Panc1 (cell line): ENCODE measurements at regions not wholly inside any gene's neighbourhood (a gene's known extent, or its start where the extent isn't known, plus 50 kb on each side); places are given as distances from the start of the nearest gene placed in this dataset.

Experiments
- ATAC-seq: fragments of 200-7000 bp; cut with Tn5 transposase; 2 replicates; pipeline ENCODE4 v1.9.1; 2020; ENCODE audit warnings: mild to moderate bottlenecking, moderate library complexity
- BruUV-seq: library from RNA; stranded (reverse); fragments of 400-500 nt; replicated peaks from 2 replicates; lab custom pipeline; 2021; lab: Mats Ljungman, UMichigan
- CTCF ChIA-PET: fragments of 300-600 bp; sonication (Branson Sonifier 250); formaldehyde crosslinking; loops from one replicate; lab custom pipeline; 2022; ENCODE audit warnings: antibody characterized with exemption; lab: Charles Lee
- POLR2A ChIA-PET: fragments of 300-600 bp; sonication (Branson Sonifier 250); formaldehyde crosslinking; loops from one replicate; lab custom pipeline; 2022; ENCODE audit warnings: antibody characterized with exemption; lab: Charles Lee
- DNase-seq: peaks from one replicate; pipeline ENCODE4 v3.0.0-alpha.2; 2010; ENCODE audit warnings: low read depth, low spot score
- H3K27ac ChIP-seq: 2 replicates; pipeline ENCODE4 v1.5.1; 2011; ENCODE audit warnings: mild to moderate bottlenecking, low read length, inconsistent platforms
- H3K27me3 ChIP-seq: fragments of 200-500 bp; sonication (Bioruptor generic); 2 replicates; pipeline ENCODE4 v1.6.0; 2014; ENCODE audit warnings: low read length, inconsistent platforms; ENCODE audit not compliant: control insufficient read depth, insufficient read depth
- H3K36me3 ChIP-seq: fragments of 200-500 bp; sonication (Bioruptor generic); 2 replicates; pipeline ENCODE4 v1.5.1; 2014; ENCODE audit warnings: inconsistent platforms, mild to moderate bottlenecking, low read length, moderate library complexity; ENCODE audit not compliant: control insufficient read depth, insufficient read depth
- H3K4me1 ChIP-seq: 2 replicates; pipeline ENCODE4 v1.5.1; 2011; ENCODE audit warnings: inconsistent platforms, mild to moderate bottlenecking, low read length, moderate library complexity; ENCODE audit not compliant: control insufficient read depth, insufficient read depth
- H3K4me3 ChIP-seq, 2 experiments: 2 replicates each; pipeline ENCODE4 v1.5.1; 2011 to 2012; ENCODE audit warnings: low read depth in 2 of 2, low read length in 2 of 2, mild to moderate bottlenecking in 2 of 2, inconsistent platforms in 1 of 2, moderate library complexity in 1 of 2
- H3K9me3 ChIP-seq: fragments of 200-500 bp; sonication (Bioruptor generic); 2 replicates; pipeline ENCODE4 v1.5.1; 2014; ENCODE audit warnings: low read depth, mild to moderate bottlenecking, inconsistent platforms, low read length, moderate library complexity; ENCODE audit not compliant: control insufficient read depth, insufficient read depth
- CTCF ChIP-seq: fragments of 450-650 bp; IDR thresholded peaks from 2 replicates; pipeline ENCODE4 v1.5.1; 2017; ENCODE audit warnings: mild to moderate bottlenecking
- POLR2AphosphoS5 ChIP-seq: IDR thresholded peaks from 2 replicates; pipeline ENCODE4 v1.6.1; 2012; ENCODE audit warnings: mild to moderate bottlenecking, low read depth, low read length, moderate library complexity
- SIN3A ChIP-seq: IDR thresholded peaks from 2 replicates; pipeline ENCODE4 v1.6.1; 2012; ENCODE audit warnings: low read depth, mild to moderate bottlenecking, low read length, moderate library complexity, borderline replicate concordance; ENCODE audit not compliant: insufficient read depth
- TCF7L2 ChIP-seq: IDR thresholded peaks from 2 replicates; pipeline ENCODE4 v1.6.1; 2011; ENCODE audit warnings: mild to moderate bottlenecking, low read depth, low read length, inconsistent platforms
- in situ Hi-C: cut with HindIII; loops from 2 replicates; pipeline ENCODE4 v1.10.0; 2016; ENCODE audit warnings: low sequenced_read_pairs, low pct_unique_long_range_greater_than_20kb
- intact Hi-C: fragments of 100-400 bp; cut with micrococcal nuclease; formaldehyde crosslinking; loops from one replicate; pipeline ENCODE4 v1.10.0; 2022; ENCODE audit not compliant: unreplicated experiment
- TF ChIP-seq, protein P1 (sequence below), 2 experiments: IDR thresholded peaks; 2 replicates each; pipeline ENCODE4 v1.6.1; 2011 to 2012; ENCODE audit warnings: low read depth in 2 of 2, control low read depth in 1 of 2, low read length in 1 of 2, mild to moderate bottlenecking in 1 of 2, moderate library complexity in 1 of 2; ENCODE audit not compliant: insufficient read depth in 1 of 2

DNA sequence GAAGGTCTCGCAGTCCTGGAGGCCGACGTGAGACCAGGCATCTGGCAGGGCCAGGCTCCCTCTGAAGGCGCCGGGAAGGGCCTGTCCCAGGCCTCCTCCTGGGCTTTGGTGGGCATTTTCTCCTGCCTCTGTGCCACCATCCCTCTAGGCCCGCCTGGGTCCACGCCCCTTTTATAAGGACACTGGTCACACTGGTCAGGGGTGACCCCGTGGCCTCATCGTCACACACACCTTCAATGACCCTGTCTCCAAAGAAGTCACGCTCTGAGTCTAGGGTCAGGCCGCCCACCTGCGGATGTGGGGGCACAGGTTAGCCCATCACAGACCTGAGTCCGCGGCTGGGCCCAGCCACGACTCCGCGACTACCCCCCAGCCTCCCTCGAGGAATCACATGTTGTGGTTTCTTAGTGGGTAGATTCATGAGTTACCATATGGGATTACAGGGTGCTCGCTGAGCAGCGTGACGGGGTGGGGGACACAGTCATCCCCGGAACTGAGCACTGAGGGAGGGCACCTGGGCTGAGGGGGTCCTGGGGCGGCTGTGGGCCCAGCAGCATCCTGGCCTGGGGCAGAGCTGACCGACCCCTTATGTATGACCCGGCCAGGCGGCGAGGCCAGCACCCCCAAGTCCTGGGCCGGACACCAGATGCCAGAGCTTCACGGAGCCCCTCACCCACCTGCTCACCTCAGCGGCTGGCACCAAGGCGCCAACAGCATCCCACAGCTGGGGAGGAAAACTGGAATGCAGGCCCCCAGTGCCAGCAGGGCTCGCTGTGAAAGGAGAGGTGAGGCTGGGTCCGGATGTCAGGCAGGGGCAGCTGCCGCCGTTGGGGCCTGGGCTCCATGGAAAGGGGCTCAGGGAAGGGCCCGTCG lies 115.9 kb downstream of the DLL1 start:
- no peaks in the 10 kb centered on the region for H3K27me3 ChIP-seq
- H3K4me1 ChIP-seq = peaks cover 18% of the 10 kb centered on the region
- no TSS peak for BruUV-seq
- DNase-seq = no peak
- intact Hi-C loops (no loop called here), in situ Hi-C loops (no loop called here)
- ChIA-PET CTCF (interaction anchor here (1.0 to 1.9 kb wide), 2 partner anchors 118 to 343 kb away, joined by 4 to 7 read pairs; no protein-coding TSS in a partner anchor), POLR2A (no interaction called here)
- TF ChIP-seq SIN3A (no peak), POLR2AphosphoS5 (no peak), TCF7L2 (no peak), CTCF (no peak)
- TF ChIP-seq, protein P1, sequence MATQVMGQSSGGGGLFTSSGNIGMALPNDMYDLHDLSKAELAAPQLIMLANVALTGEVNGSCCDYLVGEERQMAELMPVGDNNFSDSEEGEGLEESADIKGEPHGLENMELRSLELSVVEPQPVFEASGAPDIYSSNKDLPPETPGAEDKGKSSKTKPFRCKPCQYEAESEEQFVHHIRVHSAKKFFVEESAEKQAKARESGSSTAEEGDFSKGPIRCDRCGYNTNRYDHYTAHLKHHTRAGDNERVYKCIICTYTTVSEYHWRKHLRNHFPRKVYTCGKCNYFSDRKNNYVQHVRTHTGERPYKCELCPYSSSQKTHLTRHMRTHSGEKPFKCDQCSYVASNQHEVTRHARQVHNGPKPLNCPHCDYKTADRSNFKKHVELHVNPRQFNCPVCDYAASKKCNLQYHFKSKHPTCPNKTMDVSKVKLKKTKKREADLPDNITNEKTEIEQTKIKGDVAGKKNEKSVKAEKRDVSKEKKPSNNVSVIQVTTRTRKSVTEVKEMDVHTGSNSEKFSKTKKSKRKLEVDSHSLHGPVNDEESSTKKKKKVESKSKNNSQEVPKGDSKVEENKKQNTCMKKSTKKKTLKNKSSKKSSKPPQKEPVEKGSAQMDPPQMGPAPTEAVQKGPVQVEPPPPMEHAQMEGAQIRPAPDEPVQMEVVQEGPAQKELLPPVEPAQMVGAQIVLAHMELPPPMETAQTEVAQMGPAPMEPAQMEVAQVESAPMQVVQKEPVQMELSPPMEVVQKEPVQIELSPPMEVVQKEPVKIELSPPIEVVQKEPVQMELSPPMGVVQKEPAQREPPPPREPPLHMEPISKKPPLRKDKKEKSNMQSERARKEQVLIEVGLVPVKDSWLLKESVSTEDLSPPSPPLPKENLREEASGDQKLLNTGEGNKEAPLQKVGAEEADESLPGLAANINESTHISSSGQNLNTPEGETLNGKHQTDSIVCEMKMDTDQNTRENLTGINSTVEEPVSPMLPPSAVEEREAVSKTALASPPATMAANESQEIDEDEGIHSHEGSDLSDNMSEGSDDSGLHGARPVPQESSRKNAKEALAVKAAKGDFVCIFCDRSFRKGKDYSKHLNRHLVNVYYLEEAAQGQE (IDR thresholded peaks at IDR 0.05; ENCODE audit: insufficient read depth in 1 of 2, low read depth in 2 of 2, low read length in 1 of 2) = no peak
- no peaks in the 10 kb centered on the region for H3K36me3 ChIP-seq
- ATAC-seq = no peak
- no peak overlapping the region for H3K4me3 ChIP-seq
- no peaks in the 10 kb centered on the region for H3K9me3 ChIP-seq
- no peak overlapping the region for H3K27ac ChIP-seq

GRCh38 chr6:170174124-170174770 lies 116.6 kb downstream of the DLL1 start:
- no peak overlapping the region for H3K27ac ChIP-seq
- ATAC-seq (no peak), DNase-seq (no peak)
- BruUV-seq = no TSS peak
- intact Hi-C loops (no loop called here), in situ Hi-C loops (no loop called here)
- peaks cover 18% of the 10 kb centered on the region for H3K4me1 ChIP-seq
- no peaks in the 10 kb centered on the region for H3K27me3 ChIP-seq
- ChIA-PET CTCF (interaction anchor here (1.0 to 1.9 kb wide), 2 partner anchors 119 to 343 kb away, joined by 4 to 7 read pairs; no protein-coding TSS in a partner anchor), POLR2A (no interaction called here)
- TF ChIP-seq CTCF = no peak
- TF ChIP-seq SIN3A = no peak
- no peak for TF ChIP-seq POLR2AphosphoS5
- TF ChIP-seq, protein P1 (IDR thresholded peaks at IDR 0.05; ENCODE audit: insufficient read depth in 1 of 2, low read depth in 2 of 2, low read length in 1 of 2) = no peak
- no peak for TF ChIP-seq TCF7L2
- H3K9me3 ChIP-seq = no peaks in the 10 kb centered on the region
- no peak overlapping the region for H3K4me3 ChIP-seq
- no peaks in the 10 kb centered on the region for H3K36me3 ChIP-seq
